ENCODE measurements at regions not wholly inside any gene's neighbourhood (a gene's known extent, or its start where the extent isn't known, plus 50 kb on each side); places are given as distances from the start of the nearest gene placed in this dataset.
"Not testable (repeated sequence)": the region's sequence is repeated elsewhere in the genome, so short reads cannot be mapped to it uniquely, and the experiment has no call there.

GRCh38 chr18:37854396-37854795 is 288.8 kb upstream of the CELF4 start:
- intact Hi-C loops (cut with micrococcal nuclease): no loop called here

- intact Hi-C loops (cut with micrococcal nuclease): no loop called here
Observed at GRCh38 chr18:37853706-37854105, 288.1 kb upstream of the CELF4 start.

- intact Hi-C loops (cut with micrococcal nuclease): no loop called here
Observed at GRCh38 chr18:37852464-37852863, 286.9 kb upstream of the CELF4 start.

GRCh38 chr18:37847544-37847943 is 281.9 kb upstream of the CELF4 start:
- intact Hi-C loops (cut with micrococcal nuclease): no loop called here

- intact Hi-C loops (cut with micrococcal nuclease): no loop called here
Observed at GRCh38 chr18:37846996-37847395, 281.4 kb upstream of the CELF4 start.

GRCh38 chr18:37845498-37845897 is 279.9 kb upstream of the CELF4 start:
- intact Hi-C loops (cut with micrococcal nuclease): no loop called here

- intact Hi-C loops (cut with micrococcal nuclease): no loop called here
Observed at GRCh38 chr18:37844209-37844970, 278.8 kb upstream of the CELF4 start.

- intact Hi-C loops (cut with micrococcal nuclease): no loop called here
Observed at GRCh38 chr18:37838083-37838482, 272.5 kb upstream of the CELF4 start.

GRCh38 chr18:37836071-37836970 is 270.7 kb upstream of the CELF4 start:
- intact Hi-C loops (cut with micrococcal nuclease): no loop called here

GRCh38 chr18:37832010-37832695 is 266.6 kb upstream of the CELF4 start:
- intact Hi-C loops (cut with micrococcal nuclease): not testable (repeated sequence)

GRCh38 chr18:37812961-37813360 is 247.4 kb upstream of the CELF4 start:
- intact Hi-C loops (cut with micrococcal nuclease): no loop called here

- intact Hi-C loops (cut with micrococcal nuclease): no loop called here
Observed at GRCh38 chr18:37805773-37806404, 240.3 kb upstream of the CELF4 start.

- intact Hi-C loops (cut with micrococcal nuclease): no loop called here
Observed at GRCh38 chr18:37796823-37797349, 231.3 kb upstream of the CELF4 start.

- intact Hi-C loops (cut with micrococcal nuclease): no loop called here
Observed at GRCh38 chr18:37787452-37787851, 221.9 kb upstream of the CELF4 start.

- intact Hi-C loops (cut with micrococcal nuclease): no loop called here
Observed at GRCh38 chr18:37783771-37784170, 218.2 kb upstream of the CELF4 start.

GRCh38 chr18:37779220-37779619 is 213.6 kb upstream of the CELF4 start:
- intact Hi-C loops (cut with micrococcal nuclease): loop anchor here (5.0 kb wide), 1 partner anchor 1793 kb away; no protein-coding TSS in a partner anchor

- intact Hi-C loops (cut with micrococcal nuclease): loop anchor here (5.0 kb wide), 1 partner anchor 1794 kb away; no protein-coding TSS in a partner anchor
Observed at GRCh38 chr18:37778417-37779165, 213.0 kb upstream of the CELF4 start.

GRCh38 chr18:37769826-37770225 is 204.2 kb upstream of the CELF4 start:
- intact Hi-C loops (cut with micrococcal nuclease): no loop called here

GRCh38 chr18:37764541-37765288 is 199.1 kb upstream of the CELF4 start:
- intact Hi-C loops (cut with micrococcal nuclease): no loop called here
